GM12875 (cell line): ENCODE measurements at regions not wholly inside any gene's neighbourhood (a gene's known extent, or its start where the extent isn't known, plus 50 kb on each side); places are given as distances from the start of the nearest gene placed in this dataset.
"Not testable (repeated sequence)": the region's sequence is repeated elsewhere in the genome, so short reads cannot be mapped to it uniquely, and the experiment has no call there.

Experiments
- H3K4me3 ChIP-seq: one replicate; pipeline ENCODE4 v1.5.1; 2011; ENCODE audit warnings: low read depth, low read length, control low read depth
- CTCF ChIP-seq: IDR thresholded peaks from 2 replicates; pipeline ENCODE4 v1.5.1; 2011; ENCODE audit warnings: low read depth, mild to moderate bottlenecking, control low read depth, inconsistent platforms, low read length, moderate library complexity, borderline replicate concordance; ENCODE audit not compliant: insufficient read depth

GRCh38 chr10:28996345-28996744, 292.5 kb upstream of the LYZL1 start:
- no peak for TF ChIP-seq CTCF
- no peak overlapping the region for H3K4me3 ChIP-seq

- TF ChIP-seq CTCF = no peak
- no peak overlapping the region for H3K4me3 ChIP-seq
These were observed 291.8 kb upstream of the LYZL1 start for GRCh38 chr10:28996947-28997551.

- no peak for TF ChIP-seq CTCF
- no peak overlapping the region for H3K4me3 ChIP-seq
These were observed 291.1 kb upstream of the LYZL1 start for GRCh38 chr10:28997734-28998133.

GRCh38 chr10:29001801-29002200, 287.1 kb upstream of the LYZL1 start:
- no peak for TF ChIP-seq CTCF
- H3K4me3 ChIP-seq = no peak overlapping the region

- H3K4me3 ChIP-seq = not testable (repeated sequence)
These were observed 285.9 kb upstream of the LYZL1 start for GRCh38 chr10:29003014-29003413.

- H3K4me3 ChIP-seq = no peak overlapping the region
- TF ChIP-seq CTCF = no peak
These were observed 282.9 kb upstream of the LYZL1 start for GRCh38 chr10:29005988-29006387.

- H3K4me3 ChIP-seq = no peak overlapping the region
- no peak for TF ChIP-seq CTCF
These were observed 281.5 kb upstream of the LYZL1 start for GRCh38 chr10:29007370-29007747.
